HepG2 (cell line): ENCODE measurements at regions not wholly inside any gene's neighbourhood (a gene's known extent, or its start where the extent isn't known, plus 50 kb on each side); places are given as distances from the start of the nearest gene placed in this dataset.

Experiments
- ATAC-seq: fragments of 200-7000 bp; cut with Tn5 transposase; 3 replicates; pipeline ENCODE4 v1.9.1; 2020; ENCODE audit warnings: mild to moderate bottlenecking, moderate library complexity
- BruUV-seq: library from RNA; stranded (reverse); fragments of 400-500 nt; replicated peaks from 2 replicates; lab custom pipeline; 2021; lab: Mats Ljungman, UMichigan
- CTCF ChIA-PET: fragments of 300-600 bp; formaldehyde crosslinking; extraction: SDS; loops from one replicate; lab custom pipeline; 2021; ENCODE audit warnings: low total read pairs, inconsistent platforms, low intra/inter-chr PET ratio; lab: Yijun Ruan, JAX
- POLR2A ChIA-PET: fragments of 350-600 bp; sonication (Branson Sonifier 250); formaldehyde crosslinking; loops from one replicate; lab custom pipeline; 2020; ENCODE audit warnings: antibody characterized with exemption, inconsistent platforms; lab: Yijun Ruan, JAX
- DNase-seq: peaks from one replicate; pipeline ENCODE4 v3.0.0-alpha.2; 2015; ENCODE audit warnings: low spot score
- FAIRE-seq: peaks from 3 replicates; lab custom pipeline; 2011; peaks lifted over from hg19 to GRCh38; lab: Jason Lieb, UNC
- H2AFZ ChIP-seq: one replicate; pipeline ENCODE4 v1.6.1; 2011; ENCODE audit warnings: low read length, inconsistent platforms
- H3K27ac ChIP-seq: fragments of 300-600 bp; 3 replicates; pipeline ENCODE4 v1.8.0; 2011; ENCODE audit warnings: mixed run types, mild to moderate bottlenecking, mixed read lengths, low read length, inconsistent platforms; ENCODE audit not compliant: insufficient read depth; ENCODE audit errors: extremely low read length
- H3K27me3 ChIP-seq, 2 experiments: fragments of 200-600 bp in 1 of 2; 2 replicates in 1 of 2; 3 replicates in 1 of 2; pipeline versions ENCODE4 v1.6.0 to v1.8.0; 2011; ENCODE audit warnings: low read length in 2 of 2, mild to moderate bottlenecking in 2 of 2, moderate library complexity in 2 of 2, inconsistent platforms in 1 of 2; ENCODE audit not compliant: insufficient read depth in 2 of 2, control insufficient read depth in 1 of 2
- H3K36me3 ChIP-seq, 2 experiments: fragments of 200-600 bp in 1 of 2; replicated peaks in 1 of 2; 2 replicates in 1 of 2; 3 replicates in 1 of 2; pipeline versions ENCODE4 v1.5.1 to v1.8.0; 2011; ENCODE audit warnings: low read length in 2 of 2, inconsistent platforms in 1 of 2; ENCODE audit not compliant: insufficient read depth in 2 of 2, control insufficient read depth in 1 of 2
- H3K4me1 ChIP-seq: 2 replicates; pipeline ENCODE4 v1.5.1; 2012; ENCODE audit warnings: low read length, inconsistent platforms; ENCODE audit not compliant: insufficient read depth
- H3K4me2 ChIP-seq: 2 replicates; pipeline ENCODE4 v1.6.0; 2011; ENCODE audit warnings: low read depth, low read length, inconsistent platforms
- H3K4me3 ChIP-seq, 3 experiments: fragments of 200-600 bp in 1 of 3; sonication (generic), shearing (Covaris generic) in 1 of 3; replicated peaks in 1 of 3; 2 replicates each; pipeline ENCODE4 v1.5.1; 2011 to 2016; ENCODE audit warnings: low read length in 3 of 3, inconsistent platforms in 2 of 3, low read depth in 2 of 3, mild to moderate bottlenecking in 2 of 3, control low read depth in 1 of 3, mixed read lengths in 1 of 3; ENCODE audit not compliant: insufficient read depth in 1 of 3
- H3K79me2 ChIP-seq: one replicate; pipeline ENCODE4 v1.6.1; 2011; ENCODE audit warnings: low read length, inconsistent platforms; ENCODE audit not compliant: insufficient read depth
- H3K9ac ChIP-seq: 2 replicates; pipeline ENCODE4 v1.6.0; 2011; ENCODE audit warnings: mild to moderate bottlenecking, low read depth, low read length, inconsistent platforms; ENCODE audit not compliant: insufficient read depth
- H3K9me3 ChIP-seq: 2 replicates; pipeline ENCODE4 v1.5.1; 2012; ENCODE audit warnings: mild to moderate bottlenecking, low read length
- H4K20me1 ChIP-seq: 2 replicates; pipeline ENCODE4 v1.6.0; 2011; ENCODE audit warnings: inconsistent platforms, mild to moderate bottlenecking, low read length, moderate library complexity; ENCODE audit not compliant: insufficient read depth
- BRCA1 ChIP-seq: sonication (generic); formaldehyde crosslinking; IDR thresholded peaks from 2 replicates; pipeline ENCODE4 v1.4.0; 2020; ENCODE audit warnings: missing genetic modification reagents
- CBFB ChIP-seq: sonication (generic); formaldehyde crosslinking; IDR thresholded peaks from 2 replicates; pipeline ENCODE4 v1.4.0; 2020; ENCODE audit warnings: missing genetic modification reagents
- CHD4 ChIP-seq: fragments of 200-600 bp; sonication (generic); IDR thresholded peaks from 2 replicates; pipeline ENCODE4 v1.7.0; 2017; ENCODE audit warnings: mild to moderate bottlenecking, low read length, borderline replicate concordance
- ETV5 ChIP-seq: IDR thresholded peaks from 2 replicates; pipeline ENCODE4 v1.6.1; 2018; ENCODE audit warnings: missing biosample characterization, missing genetic modification reagents, inconsistent platforms, borderline replicate concordance
- MTA1 ChIP-seq: sonication (generic); formaldehyde crosslinking; IDR thresholded peaks from 2 replicates; pipeline ENCODE4 v1.4.0; 2020; ENCODE audit warnings: missing genetic modification reagents, mild to moderate bottlenecking, borderline replicate concordance
- PHB2 ChIP-seq: fragments of 450-650 bp; IDR thresholded peaks from 2 replicates; pipeline ENCODE4 v1.6.1; 2018; ENCODE audit not compliant: partially characterized antibody
- REL ChIP-seq: sonication (generic); formaldehyde crosslinking; conservative IDR thresholded peaks from 2 replicates; pipeline ENCODE4 v1.8.0; 2022; ENCODE audit warnings: mild to moderate bottlenecking, missing genetic modification reagents, moderate library complexity
- SALL1 ChIP-seq: sonication (generic); formaldehyde crosslinking; IDR thresholded peaks from 2 replicates; pipeline ENCODE4 v1.8.0; 2022; ENCODE audit warnings: mild to moderate bottlenecking, missing genetic modification reagents
- SNRNP70 ChIP-seq: fragments of 200-400 bp; formaldehyde crosslinking; IDR thresholded peaks from 2 replicates; pipeline ENCODE4 v1.6.1; 2017; ENCODE audit warnings: mild to moderate bottlenecking, low read depth, low read length, moderate library complexity
- ZFP1 ChIP-seq: IDR thresholded peaks from 2 replicates; pipeline ENCODE4 v1.6.1; 2016
- ZKSCAN5 ChIP-seq: sonication (generic); formaldehyde crosslinking; IDR thresholded peaks from 2 replicates; pipeline ENCODE4 v1.5.1; 2020; ENCODE audit warnings: mild to moderate bottlenecking, missing genetic modification reagents
- ZNF101 ChIP-seq: sonication (generic); formaldehyde crosslinking; IDR thresholded peaks from 2 replicates; pipeline ENCODE4 v1.4.0; 2020; ENCODE audit warnings: mild to moderate bottlenecking, low read depth, missing genetic modification reagents, borderline replicate concordance
- in situ Hi-C: cut with HindIII; loops from 2 replicates; pipeline ENCODE4 v1.10.0; 2017; ENCODE audit warnings: low pct_unique_long_range_greater_than_20kb; ENCODE audit not compliant: extremely low pct_ligation_motif_present
- intact Hi-C: fragments of 100-400 bp; cut with micrococcal nuclease; formaldehyde crosslinking; loops from one replicate; pipeline ENCODE4 v1.10.0; 2022; ENCODE audit not compliant: unreplicated experiment
- TF ChIP-seq, protein P1 (sequence below): sonication (generic); formaldehyde crosslinking; IDR thresholded peaks from 2 replicates; pipeline ENCODE4 v1.5.1; 2020; ENCODE audit warnings: missing genetic modification reagents, mild to moderate bottlenecking, borderline replicate concordance
- TF ChIP-seq, protein P2 (sequence below): sonication (generic); formaldehyde crosslinking; IDR thresholded peaks from 2 replicates; pipeline ENCODE4 v1.5.1; 2020; ENCODE audit warnings: mild to moderate bottlenecking, missing genetic modification reagents, moderate library complexity
- TF ChIP-seq, protein P3 (sequence below): sonication (generic); formaldehyde crosslinking; conservative IDR thresholded peaks from 2 replicates; pipeline ENCODE4 v1.4.0; 2020; ENCODE audit warnings: missing genetic modification reagents
- TF ChIP-seq, protein P4 (sequence below): sonication (generic); formaldehyde crosslinking; IDR thresholded peaks from 2 replicates; pipeline ENCODE4 v1.8.0; 2022; ENCODE audit warnings: mild to moderate bottlenecking, missing genetic modification reagents, borderline replicate concordance
- TF ChIP-seq, protein P5 (sequence below): sonication (generic); formaldehyde crosslinking; IDR thresholded peaks from 2 replicates; pipeline ENCODE4 v1.4.0; 2020; ENCODE audit warnings: mild to moderate bottlenecking, low read depth, missing genetic modification reagents

DNA sequence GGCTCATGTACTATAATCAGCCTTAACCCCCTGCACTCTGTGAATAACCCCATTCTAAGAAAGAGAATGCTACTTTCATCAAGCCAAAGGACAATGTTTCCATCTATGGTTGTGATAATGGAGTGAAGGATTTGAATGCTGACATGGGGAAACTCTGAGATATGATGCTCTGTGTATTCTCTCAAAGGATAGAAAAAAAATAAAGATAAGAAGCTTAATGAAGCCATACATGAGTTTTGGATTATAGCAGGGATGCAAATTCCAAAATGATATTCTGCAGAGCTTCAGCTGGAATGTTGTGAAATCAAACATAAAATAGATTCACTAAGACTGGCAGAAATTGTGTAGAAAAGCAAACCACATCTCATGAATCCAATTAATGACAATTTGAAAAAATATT lies 1074.1 kb downstream of the XPNPEP1 start:
- no peaks in the 10 kb centered on the region for H3K36me3 ChIP-seq
- H3K9me3 ChIP-seq = peaks cover 58% of the 10 kb centered on the region
- BruUV-seq = no TSS peak
- no peak overlapping the region for H2AFZ ChIP-seq
- intact Hi-C loops = loop anchor here (10.0 kb wide), 1 partner anchor 604 kb away; no protein-coding TSS in a partner anchor
- no peak overlapping the region for H3K4me3 ChIP-seq
- no peak overlapping the region for H3K4me2 ChIP-seq
- no peaks in the 10 kb centered on the region for H3K79me2 ChIP-seq
- ATAC-seq (no peak), DNase-seq (no peak), FAIRE-seq (no peak)
- H4K20me1 ChIP-seq = no peaks in the 10 kb centered on the region
- H3K27me3 ChIP-seq = no peaks in the 10 kb centered on the region
- CTCF ChIA-PET = no interaction called here
- POLR2A ChIA-PET = no interaction called here
- no peak overlapping the region for H3K9ac ChIP-seq
- TF ChIP-seq SALL1 (CRISPR knock-in tag) (no peak), CBFB (CRISPR knock-in tag) (no peak), ZNF101 (no peak), ZFP1 (CRISPR knock-in tag) (no peak), MTA1 (CRISPR knock-in tag) (no peak), PHB2 (no peak), CHD4 (no peak), BRCA1 (no peak), ETV5 (no peak), SNRNP70 (no peak), REL (CRISPR knock-in tag) (no peak), ZKSCAN5 (no peak)
- TF ChIP-seq, protein P1, sequence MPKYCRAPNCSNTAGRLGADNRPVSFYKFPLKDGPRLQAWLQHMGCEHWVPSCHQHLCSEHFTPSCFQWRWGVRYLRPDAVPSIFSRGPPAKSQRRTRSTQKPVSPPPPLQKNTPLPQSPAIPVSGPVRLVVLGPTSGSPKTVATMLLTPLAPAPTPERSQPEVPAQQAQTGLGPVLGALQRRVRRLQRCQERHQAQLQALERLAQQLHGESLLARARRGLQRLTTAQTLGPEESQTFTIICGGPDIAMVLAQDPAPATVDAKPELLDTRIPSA (CRISPR knock-in tag) = no peak
- TF ChIP-seq, protein P2, sequence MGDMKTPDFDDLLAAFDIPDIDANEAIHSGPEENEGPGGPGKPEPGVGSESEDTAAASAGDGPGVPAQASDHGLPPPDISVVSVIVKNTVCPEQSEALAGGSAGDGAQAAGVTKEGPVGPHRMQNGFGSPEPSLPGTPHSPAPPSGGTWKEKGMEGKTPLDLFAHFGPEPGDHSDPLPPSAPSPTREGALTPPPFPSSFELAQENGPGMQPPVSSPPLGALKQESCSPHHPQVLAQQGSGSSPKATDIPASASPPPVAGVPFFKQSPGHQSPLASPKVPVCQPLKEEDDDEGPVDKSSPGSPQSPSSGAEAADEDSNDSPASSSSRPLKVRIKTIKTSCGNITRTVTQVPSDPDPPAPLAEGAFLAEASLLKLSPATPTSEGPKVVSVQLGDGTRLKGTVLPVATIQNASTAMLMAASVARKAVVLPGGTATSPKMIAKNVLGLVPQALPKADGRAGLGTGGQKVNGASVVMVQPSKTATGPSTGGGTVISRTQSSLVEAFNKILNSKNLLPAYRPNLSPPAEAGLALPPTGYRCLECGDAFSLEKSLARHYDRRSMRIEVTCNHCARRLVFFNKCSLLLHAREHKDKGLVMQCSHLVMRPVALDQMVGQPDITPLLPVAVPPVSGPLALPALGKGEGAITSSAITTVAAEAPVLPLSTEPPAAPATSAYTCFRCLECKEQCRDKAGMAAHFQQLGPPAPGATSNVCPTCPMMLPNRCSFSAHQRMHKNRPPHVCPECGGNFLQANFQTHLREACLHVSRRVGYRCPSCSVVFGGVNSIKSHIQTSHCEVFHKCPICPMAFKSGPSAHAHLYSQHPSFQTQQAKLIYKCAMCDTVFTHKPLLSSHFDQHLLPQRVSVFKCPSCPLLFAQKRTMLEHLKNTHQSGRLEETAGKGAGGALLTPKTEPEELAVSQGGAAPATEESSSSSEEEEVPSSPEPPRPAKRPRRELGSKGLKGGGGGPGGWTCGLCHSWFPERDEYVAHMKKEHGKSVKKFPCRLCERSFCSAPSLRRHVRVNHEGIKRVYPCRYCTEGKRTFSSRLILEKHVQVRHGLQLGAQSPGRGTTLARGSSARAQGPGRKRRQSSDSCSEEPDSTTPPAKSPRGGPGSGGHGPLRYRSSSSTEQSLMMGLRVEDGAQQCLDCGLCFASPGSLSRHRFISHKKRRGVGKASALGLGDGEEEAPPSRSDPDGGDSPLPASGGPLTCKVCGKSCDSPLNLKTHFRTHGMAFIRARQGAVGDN (CRISPR knock-in tag) = no peak
- TF ChIP-seq, protein P3, sequence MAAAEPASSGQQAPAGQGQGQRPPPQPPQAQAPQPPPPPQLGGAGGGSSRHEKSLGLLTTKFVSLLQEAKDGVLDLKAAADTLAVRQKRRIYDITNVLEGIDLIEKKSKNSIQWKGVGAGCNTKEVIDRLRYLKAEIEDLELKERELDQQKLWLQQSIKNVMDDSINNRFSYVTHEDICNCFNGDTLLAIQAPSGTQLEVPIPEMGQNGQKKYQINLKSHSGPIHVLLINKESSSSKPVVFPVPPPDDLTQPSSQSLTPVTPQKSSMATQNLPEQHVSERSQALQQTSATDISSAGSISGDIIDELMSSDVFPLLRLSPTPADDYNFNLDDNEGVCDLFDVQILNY (CRISPR knock-in tag) = no peak
- TF ChIP-seq, protein P4, sequence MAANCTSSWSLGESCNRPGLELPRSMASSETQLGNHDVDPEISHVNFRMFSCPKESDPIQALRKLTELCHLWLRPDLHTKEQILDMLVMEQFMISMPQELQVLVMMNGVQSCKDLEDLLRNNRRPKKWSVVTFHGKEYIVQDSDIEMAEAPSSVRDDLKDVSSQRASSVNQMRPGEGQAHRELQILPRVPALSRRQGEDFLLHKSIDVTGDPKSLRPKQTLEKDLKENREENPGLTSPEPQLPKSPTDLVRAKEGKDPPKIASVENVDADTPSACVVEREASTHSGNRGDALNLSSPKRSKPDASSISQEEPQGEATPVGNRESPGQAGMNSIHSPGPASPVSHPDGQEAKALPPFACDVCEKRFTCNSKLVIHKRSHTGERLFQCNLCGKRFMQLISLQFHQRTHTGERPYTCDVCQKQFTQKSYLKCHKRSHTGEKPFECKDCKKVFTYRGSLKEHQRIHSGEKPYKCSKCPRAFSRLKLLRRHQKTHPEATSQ = no peak
- TF ChIP-seq, protein P5, sequence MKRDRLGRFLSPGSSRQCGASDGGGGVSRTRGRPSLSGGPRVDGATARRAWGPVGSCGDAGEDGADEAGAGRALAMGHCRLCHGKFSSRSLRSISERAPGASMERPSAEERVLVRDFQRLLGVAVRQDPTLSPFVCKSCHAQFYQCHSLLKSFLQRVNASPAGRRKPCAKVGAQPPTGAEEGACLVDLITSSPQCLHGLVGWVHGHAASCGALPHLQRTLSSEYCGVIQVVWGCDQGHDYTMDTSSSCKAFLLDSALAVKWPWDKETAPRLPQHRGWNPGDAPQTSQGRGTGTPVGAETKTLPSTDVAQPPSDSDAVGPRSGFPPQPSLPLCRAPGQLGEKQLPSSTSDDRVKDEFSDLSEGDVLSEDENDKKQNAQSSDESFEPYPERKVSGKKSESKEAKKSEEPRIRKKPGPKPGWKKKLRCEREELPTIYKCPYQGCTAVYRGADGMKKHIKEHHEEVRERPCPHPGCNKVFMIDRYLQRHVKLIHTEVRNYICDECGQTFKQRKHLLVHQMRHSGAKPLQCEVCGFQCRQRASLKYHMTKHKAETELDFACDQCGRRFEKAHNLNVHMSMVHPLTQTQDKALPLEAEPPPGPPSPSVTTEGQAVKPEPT (CRISPR knock-in tag) = no peak
- TF ChIP-seq, all 625 proteins: peak for 0
- in situ Hi-C loops = no loop called here
- Histone ChIP-seq H3K4me1 (no peaks in the 10 kb centered on the region), H3K27ac (no peak overlapping the region)
